Putamen (tissue), 1 donor: ENCODE measurements at regions not wholly inside any gene's neighbourhood (a gene's known extent, or its start where the extent isn't known, plus 50 kb on each side); places are given as distances from the start of the nearest gene placed in this dataset.

Experiments
- DNase-seq: peaks from one replicate; pipeline ENCODE4 v3.0.0-alpha.2; 2016; ENCODE audit warnings: low spot score

- DNase-seq: peak; percentile 45
These were observed 56.0 kb upstream of the OR5AK2 start for GRCh38 chr11:56932572-56933220.

GRCh38 chr11:56923116-56923515 is 65.6 kb upstream of the OR5AK2 start:
- DNase-seq: no peak

GRCh38 chr11:56922421-56922820 is 66.3 kb upstream of the OR5AK2 start:
- no peak for DNase-seq

GRCh38 chr11:56917708-56918400 is 70.9 kb upstream of the OR5AK2 start:
- DNase-seq: no peak

GRCh38 chr11:56916587-56916986 is 72.1 kb upstream of the OR5AK2 start:
- no peak for DNase-seq

GRCh38 chr11:56916162-56916561 is 72.6 kb upstream of the OR5AK2 start:
- no peak for DNase-seq

GRCh38 chr11:56911312-56911711 is 77.4 kb upstream of the OR5AK2 start:
- no peak for DNase-seq

GRCh38 chr11:56910785-56911184 is 77.9 kb upstream of the OR5AK2 start:
- DNase-seq: no peak

GRCh38 chr11:56910046-56910773 is 78.5 kb upstream of the OR5AK2 start:
- DNase-seq: no peak

GRCh38 chr11:56909563-56909962 is 79.2 kb upstream of the OR5AK2 start:
- no peak for DNase-seq

- DNase-seq: no peak
These were observed 79.6 kb upstream of the OR5AK2 start for GRCh38 chr11:56909080-56909479.

- DNase-seq: no peak
These were observed 82.0 kb upstream of the OR5AK2 start for GRCh38 chr11:56906683-56907148.

GRCh38 chr11:56905936-56906335 is 82.8 kb upstream of the OR5AK2 start:
- no peak for DNase-seq

- DNase-seq: no peak
These were observed 83.3 kb upstream of the OR5AK2 start for GRCh38 chr11:56905442-56905841.

- no peak for DNase-seq
These were observed 89.9 kb upstream of the OR5AK2 start for GRCh38 chr11:56898856-56899255.

- DNase-seq: no peak
These were observed 98.0 kb upstream of the OR5AK2 start for GRCh38 chr11:56890584-56891305.

GRCh38 chr11:56889986-56890385 is 98.7 kb upstream of the OR5AK2 start:
- no peak for DNase-seq

GRCh38 chr11:56887940-56888339 is 100.8 kb upstream of the OR5AK2 start:
- no peak for DNase-seq

- DNase-seq: no peak
These were observed 102.3 kb upstream of the OR5AK2 start for GRCh38 chr11:56886455-56886854.

GRCh38 chr11:56885854-56886253 is 102.9 kb upstream of the OR5AK2 start:
- DNase-seq: no peak

- DNase-seq: no peak
These were observed 103.5 kb upstream of the OR5AK2 start for GRCh38 chr11:56885177-56885576.

- DNase-seq: no peak
These were observed 105.2 kb upstream of the OR5AK2 start for GRCh38 chr11:56883371-56883987.
